ENCODE measurements at regions not wholly inside any gene's neighbourhood (a gene's known extent, or its start where the extent isn't known, plus 50 kb on each side); places are given as distances from the start of the nearest gene placed in this dataset.

- no peak for TF ChIP-seq CTCF (CRISPR knock-in tag; IDR thresholded peaks at IDR 0.05)
- TF ChIP-seq TAF1 (CRISPR knock-in tag; IDR thresholded peaks at IDR 0.05) = no peak
- no peak for TF ChIP-seq HNRNPK (IDR thresholded peaks at IDR 0.05; ENCODE audit: low read depth, low read length, poor library complexity, severe bottlenecking)
- TF ChIP-seq BRD4 (CRISPR knock-in tag; IDR thresholded peaks at IDR 0.05) = no peak
- TF ChIP-seq MED8 (CRISPR knock-in tag; IDR thresholded peaks at IDR 0.05; ENCODE audit: insufficient replicate concordance) = no peak
- no peak for TF ChIP-seq PPARG (CRISPR knock-in tag; conservative IDR thresholded peaks at IDR 0.05)
- TF ChIP-seq SIN3A (IDR thresholded peaks at IDR 0.05; ENCODE audit: borderline replicate concordance, low read depth, low read length) = no peak
- TF ChIP-seq ZNF512 (CRISPR knock-in tag; IDR thresholded peaks at IDR 0.05) = no peak
- TF ChIP-seq TMF1 (CRISPR knock-in tag; IDR thresholded peaks at IDR 0.05; ENCODE audit: low read depth) = no peak
- no peak for TF ChIP-seq EZH2 (conservative IDR thresholded peaks at IDR 0.05; ENCODE audit: low read depth, low read length)
These were observed 141.8 kb downstream of the GALC start for GRCh38 chr14:87851190-87851589.
